Natural killer cell (primary cell): ENCODE measurements at regions not wholly inside any gene's neighbourhood (a gene's known extent, or its start where the extent isn't known, plus 50 kb on each side); places are given as distances from the start of the nearest gene placed in this dataset.

Experiments used
- ATAC-seq, 3 donors: fragments of 150-1000 bp in 2 of 3; fragments of 200-7000 bp in 1 of 3; cut with Tn5 transposase; 1 replicate in 1 of 3; 2 replicates in 2 of 3; pipeline ENCODE4 v1.10.0; 2021; ENCODE audit warnings: mild to moderate bottlenecking in 2 of 3, moderate library complexity in 2 of 3
- DNase-seq, 2 donors: peaks; one replicate each; pipeline versions ENCODE4 v3.0.0 to v3.0.0-alpha.2; 2013 to 2021; ENCODE audit warnings: mixed read lengths in 1 of 2
- H3K27ac ChIP-seq: one replicate; pipeline ENCODE4 v1.5.1; 2013; ENCODE audit warnings: mild to moderate bottlenecking, low read length
- H3K27me3 ChIP-seq: one replicate; pipeline ENCODE4 v1.6.1; 2013; ENCODE audit warnings: low read length; ENCODE audit not compliant: control insufficient read depth, insufficient read depth
- H3K36me3 ChIP-seq: one replicate; pipeline ENCODE4 v1.6.1; 2013; ENCODE audit warnings: low read length; ENCODE audit not compliant: control insufficient read depth, insufficient read depth
- H3K4me1 ChIP-seq: one replicate; pipeline ENCODE4 v1.6.1; 2013; ENCODE audit warnings: low read length; ENCODE audit not compliant: control insufficient read depth, insufficient read depth
- H3K4me3 ChIP-seq: one replicate; pipeline ENCODE4 v1.5.1; 2013; ENCODE audit warnings: low read length
- H3K9me3 ChIP-seq: one replicate; pipeline ENCODE4 v1.6.1; 2013; ENCODE audit warnings: low read length; ENCODE audit not compliant: control insufficient read depth, insufficient read depth
- H3K27ac Mint-ChIP-seq, 2 donors: one replicate each; pipeline ENCODE4 v1.8.0; 2022; ENCODE audit warnings: mild to moderate bottlenecking in 2 of 2, mixed read lengths in 2 of 2, moderate library complexity in 1 of 2
- H3K27me3 Mint-ChIP-seq, 2 donors: one replicate each; pipeline ENCODE4 v1.8.0; 2022; ENCODE audit warnings: low read depth in 2 of 2, mixed read lengths in 2 of 2
- H3K36me3 Mint-ChIP-seq: one replicate; pipeline ENCODE4 v1.8.0; 2022; ENCODE audit warnings: mixed read lengths
- H3K4me1 Mint-ChIP-seq, 2 donors: one replicate each; pipeline ENCODE4 v1.8.0; 2022; ENCODE audit warnings: mixed read lengths in 2 of 2
- H3K4me3 Mint-ChIP-seq: one replicate; pipeline ENCODE4 v1.8.0; 2022; ENCODE audit warnings: mild to moderate bottlenecking, moderate library complexity, mixed read lengths
- H3K9me3 Mint-ChIP-seq, 2 donors: one replicate each; pipeline ENCODE4 v1.8.0; 2022; ENCODE audit warnings: mixed read lengths in 2 of 2
- CTCF ChIP-seq: fragments of 200-600 bp; IDR thresholded peaks from one replicate; pipeline ENCODE4 v1.8.0; 2022; ENCODE audit warnings: antibody characterized with exemption
- WGBS: methylation state at CpG from one replicate; pipeline ENCODE4 v1.1.7; 2013; ENCODE audit warnings: missing lambda C conversion rate; ENCODE audit not compliant: insufficient coverage; 5-methylcytosine and 5-hydroxymethylcytosine counted together
- intact Hi-C: fragments of 100-400 bp; cut with micrococcal nuclease; formaldehyde crosslinking; loops from one replicate; pipeline ENCODE4 v1.14.2; 2022

- Mint-ChIP-seq H3K27me3 (peaks cover 0 to 5% of the 10 kb centered on the region in 2 donors), H3K4me3 (no peak overlapping the region), H3K9me3 (no peaks in the 10 kb centered on the region), H3K36me3 (no peaks in the 10 kb centered on the region), H3K27ac (no peak overlapping the region), H3K4me1 (no peaks in the 10 kb centered on the region)
- peak in 1 of 3 donors; percentile 15 for ATAC-seq
- Histone ChIP-seq H3K4me1 (no peaks in the 10 kb centered on the region), H3K9me3 (no peaks in the 10 kb centered on the region), H3K27me3 (no peaks in the 10 kb centered on the region), H3K36me3 (no peaks in the 10 kb centered on the region), H3K27ac (no peak overlapping the region), H3K4me3 (no peak overlapping the region)
- no peak for DNase-seq
- TF ChIP-seq CTCF, result no peak
- intact Hi-C loops, result loop anchor here (2.0 kb wide), 1 partner anchor 57 kb away; no protein-coding TSS in a partner anchor
- 84% methylated on average over 3 of the region's 3 CpGs for WGBS
Observed at GRCh38 chr1:224565611-224566406, 50.3 kb upstream of the CNIH3 start.
